ENCODE measurements at regions not wholly inside any gene's neighbourhood (a gene's known extent, or its start where the extent isn't known, plus 50 kb on each side); places are given as distances from the start of the nearest gene placed in this dataset.

GRCh38 chr2:118665784-118666529, 181.5 kb downstream of the EN1 start:
- DNase-seq (ENCODE audit: low spot score) = no peak

GRCh38 chr2:118661179-118661578, 186.3 kb downstream of the EN1 start:
- DNase-seq (ENCODE audit: low spot score) = no peak

DNA sequence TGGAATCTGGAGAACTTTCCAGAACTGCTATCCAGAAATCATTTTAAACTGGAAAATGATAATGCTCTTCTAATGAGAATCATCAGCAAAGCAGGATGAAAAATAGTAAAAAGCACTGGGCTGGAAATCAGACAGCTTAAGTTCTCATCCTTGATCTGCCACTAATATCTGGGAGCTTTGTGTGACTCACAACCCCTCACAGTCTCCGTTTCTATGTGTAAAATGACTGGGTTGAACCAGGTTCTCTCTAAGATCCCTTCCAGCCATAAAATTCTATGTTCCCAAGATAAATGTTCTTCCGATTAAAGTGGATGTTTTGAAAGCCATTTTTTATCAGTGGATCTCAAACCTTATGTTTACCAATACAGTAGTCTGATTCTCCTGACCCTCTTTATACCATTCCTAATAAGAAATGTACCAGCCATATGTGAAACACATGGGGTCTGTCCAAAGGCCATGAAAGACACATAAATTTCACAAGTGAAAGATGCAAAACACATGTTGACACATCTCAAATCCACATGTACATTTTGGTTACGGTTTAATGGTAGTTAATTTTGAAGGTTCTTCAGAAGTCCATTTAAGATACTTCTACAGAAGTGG, 188.8 kb downstream of the EN1 start:
- DNase-seq (ENCODE audit: low spot score) = no peak

DNA sequence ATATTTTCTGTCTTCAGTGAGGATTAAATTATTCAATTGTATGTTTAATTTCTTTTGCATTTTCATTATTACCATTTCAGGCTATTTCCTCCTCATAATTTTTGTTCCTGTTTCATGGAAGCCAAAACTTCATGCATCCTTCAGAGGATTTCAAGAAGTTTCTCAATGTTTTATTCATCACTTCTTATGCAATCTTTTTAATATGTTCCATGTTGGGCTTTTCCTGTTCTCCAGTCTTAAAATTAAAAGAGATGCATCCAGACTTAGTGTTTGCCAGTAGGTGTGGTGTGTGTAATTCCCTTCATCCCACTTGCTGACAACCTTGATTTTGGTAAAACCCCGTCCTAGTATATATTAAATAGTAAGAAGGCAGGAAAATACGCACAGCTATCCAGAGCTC, 190.0 kb downstream of the EN1 start:
- no peak for DNase-seq (ENCODE audit: low spot score)

DNA sequence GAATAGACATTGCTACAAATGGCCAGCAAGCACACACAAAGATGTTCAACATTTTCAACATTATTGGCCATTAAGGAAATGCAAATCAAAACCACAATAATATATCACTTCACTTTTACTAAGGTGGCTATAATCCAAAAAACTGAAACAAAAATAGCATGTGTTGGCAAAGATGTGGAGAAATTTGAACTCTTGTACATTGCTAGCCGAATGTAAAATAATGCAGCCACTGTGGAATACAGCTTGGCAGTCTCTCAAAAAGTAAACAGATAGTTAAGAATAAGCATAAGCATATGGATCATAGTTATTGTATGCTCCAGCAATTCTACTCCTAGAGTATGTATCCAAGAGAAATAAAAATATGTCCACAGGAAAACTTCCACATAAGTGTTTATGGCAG, 192.5 kb downstream of the EN1 start:
- no peak for DNase-seq (ENCODE audit: low spot score)

DNA sequence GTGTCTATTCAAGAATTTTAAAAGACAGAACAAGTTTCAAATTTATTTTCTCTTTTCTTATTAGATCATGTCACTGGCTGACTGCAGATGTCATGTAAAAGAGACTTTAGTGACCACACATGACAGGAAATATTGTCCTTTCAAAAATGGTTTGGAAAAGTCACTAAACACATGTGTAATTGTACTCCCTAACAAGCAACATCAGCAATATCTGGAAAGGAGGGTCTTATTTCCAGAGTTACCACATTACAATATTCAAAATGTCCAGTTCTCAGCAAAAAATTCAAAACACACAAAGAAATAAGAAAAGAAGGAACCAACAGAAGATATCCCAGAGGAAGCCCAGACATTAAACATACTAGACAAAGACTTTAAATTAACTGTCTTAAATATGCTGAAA, 197.1 kb downstream of the EN1 start:
- DNase-seq (ENCODE audit: low spot score) = no peak

- no peak for DNase-seq (ENCODE audit: low spot score)
Measured at GRCh38 chr2:118645876-118646275, 201.6 kb downstream of the EN1 start.

GRCh38 chr2:118644190-118644589, 203.3 kb downstream of the EN1 start:
- no peak for DNase-seq (ENCODE audit: low spot score)

GRCh38 chr2:118643294-118643693, 204.2 kb downstream of the EN1 start:
- DNase-seq (ENCODE audit: low spot score) = no peak

GRCh38 chr2:118642501-118642900, 204.9 kb downstream of the EN1 start:
- no peak for DNase-seq (ENCODE audit: low spot score)

GRCh38 chr2:118641711-118642110, 205.7 kb downstream of the EN1 start:
- no peak for DNase-seq (ENCODE audit: low spot score)

- DNase-seq (ENCODE audit: low spot score) = no peak
Measured at GRCh38 chr2:118639371-118639770, 208.1 kb downstream of the EN1 start.

GRCh38 chr2:118638453-118638852, 209.0 kb downstream of the EN1 start:
- no peak for DNase-seq (ENCODE audit: low spot score)

DNA sequence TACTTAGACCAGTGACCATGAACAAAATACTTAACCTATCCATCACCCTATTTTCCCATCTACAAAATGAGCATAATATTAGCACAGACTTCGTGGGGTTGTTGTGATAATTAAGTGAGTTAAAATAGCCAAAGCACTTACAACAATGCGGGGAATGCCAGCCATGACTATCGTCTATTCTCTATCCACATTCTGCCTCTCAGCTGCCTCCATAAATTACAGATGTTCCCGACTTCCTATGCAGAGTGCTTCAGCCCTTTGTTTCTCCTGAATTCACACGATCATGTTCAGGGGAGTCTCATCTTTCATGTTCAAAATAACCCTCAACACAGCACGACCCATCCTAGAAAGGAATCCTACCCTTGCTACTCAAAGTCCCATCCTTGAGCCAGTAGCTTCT, 211.6 kb downstream of the EN1 start:
- DNase-seq (ENCODE audit: low spot score) = no peak

DNA sequence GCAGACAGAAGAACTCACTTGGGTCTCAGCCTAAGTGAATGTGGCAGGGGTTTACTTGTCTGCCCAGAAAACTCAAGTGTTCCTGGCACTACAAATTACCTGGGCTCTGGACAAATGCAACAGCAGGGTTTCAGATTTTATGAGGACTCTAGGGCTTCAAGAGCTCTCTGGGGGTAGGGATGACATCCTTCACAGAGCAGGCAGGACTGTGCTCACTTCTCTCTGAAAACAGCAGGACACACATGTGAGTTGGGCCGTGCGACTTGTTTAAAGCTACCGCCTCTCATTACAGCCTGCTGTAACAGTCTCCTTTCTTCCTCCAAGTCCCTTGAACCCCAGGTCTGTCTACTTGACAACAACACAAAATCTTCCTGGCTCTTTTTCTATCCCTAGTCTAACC, 212.6 kb downstream of the EN1 start:
- DNase-seq (ENCODE audit: low spot score) = no peak

DNA sequence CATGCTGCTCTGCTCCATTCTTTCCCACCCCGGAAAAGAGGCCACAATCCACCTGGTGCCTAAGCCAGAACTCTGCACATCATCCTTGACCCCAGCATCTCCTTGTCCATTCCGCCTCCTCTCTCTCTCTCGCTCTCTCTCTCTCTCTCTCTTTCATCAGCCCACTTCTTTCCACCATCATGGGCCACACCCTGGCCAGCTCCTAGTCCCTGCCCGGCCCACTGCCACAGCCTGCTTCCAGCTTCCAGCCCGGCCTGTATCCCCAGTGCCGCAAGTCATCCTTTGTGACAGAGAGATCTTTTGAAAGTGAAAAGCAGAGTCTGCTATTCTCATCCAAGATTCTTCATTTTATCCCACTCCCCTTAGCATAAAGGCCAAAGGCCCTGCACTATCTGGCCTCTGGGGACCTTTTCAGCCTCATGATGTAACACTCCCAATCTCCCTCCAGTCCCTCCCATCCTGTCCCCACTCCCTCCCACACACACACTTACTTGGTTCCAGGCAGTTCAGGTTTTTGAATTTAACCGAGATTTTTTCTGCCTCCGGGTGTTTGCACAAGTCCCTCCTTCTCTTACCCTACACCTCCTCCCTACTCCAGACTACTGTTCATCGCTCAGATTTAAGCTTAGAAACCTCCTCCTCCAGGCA, 214.0 kb downstream of the EN1 start:
- DNase-seq (ENCODE audit: low spot score) = no peak

DNA sequence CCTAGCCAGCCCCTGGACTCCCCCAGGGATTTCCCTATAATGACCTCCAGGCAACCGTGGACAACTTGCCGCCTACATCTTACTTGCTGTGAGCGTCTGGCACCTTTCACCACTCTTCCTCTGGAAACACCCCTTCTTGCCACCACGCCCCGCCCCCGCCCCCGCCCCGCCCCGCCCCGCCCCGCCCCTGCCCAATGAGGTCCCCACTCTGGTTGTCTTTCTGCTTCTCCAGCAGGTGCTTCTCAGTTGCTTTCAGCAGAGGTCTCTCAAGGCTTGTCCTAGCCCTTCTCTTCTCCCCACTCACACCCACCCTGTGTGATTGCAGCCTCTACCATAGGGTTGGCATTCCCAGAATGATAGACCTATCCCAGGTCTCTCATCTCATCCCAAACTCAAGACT, 214.5 kb downstream of the EN1 start:
- no peak for DNase-seq (ENCODE audit: low spot score)

- no peak for DNase-seq (ENCODE audit: low spot score)
Measured at GRCh38 chr2:118627156-118627555, 220.3 kb downstream of the EN1 start.

- DNase-seq (ENCODE audit: low spot score) = no peak
Measured at GRCh38 chr2:118622913-118623312, 224.5 kb downstream of the EN1 start.

DNA sequence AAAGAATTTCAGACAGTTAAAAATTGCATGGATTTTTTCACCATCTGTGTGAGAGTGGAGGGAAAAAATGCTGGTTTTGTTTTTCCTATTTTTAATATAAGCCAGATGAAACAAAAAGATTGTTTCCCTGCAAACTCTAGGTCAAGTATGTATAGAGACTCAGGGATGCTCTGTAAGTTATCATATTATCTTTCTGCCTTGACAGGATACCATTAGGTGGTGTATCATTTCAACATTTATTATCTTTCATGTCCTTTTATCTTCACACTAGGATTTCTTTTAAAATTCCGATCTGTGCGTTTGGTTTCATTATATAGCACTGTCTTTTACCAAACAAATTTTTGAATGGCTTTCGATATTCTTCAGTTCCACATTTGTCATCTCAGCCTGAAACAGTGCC, 225.3 kb downstream of the EN1 start:
- DNase-seq (ENCODE audit: low spot score) = no peak

DNA sequence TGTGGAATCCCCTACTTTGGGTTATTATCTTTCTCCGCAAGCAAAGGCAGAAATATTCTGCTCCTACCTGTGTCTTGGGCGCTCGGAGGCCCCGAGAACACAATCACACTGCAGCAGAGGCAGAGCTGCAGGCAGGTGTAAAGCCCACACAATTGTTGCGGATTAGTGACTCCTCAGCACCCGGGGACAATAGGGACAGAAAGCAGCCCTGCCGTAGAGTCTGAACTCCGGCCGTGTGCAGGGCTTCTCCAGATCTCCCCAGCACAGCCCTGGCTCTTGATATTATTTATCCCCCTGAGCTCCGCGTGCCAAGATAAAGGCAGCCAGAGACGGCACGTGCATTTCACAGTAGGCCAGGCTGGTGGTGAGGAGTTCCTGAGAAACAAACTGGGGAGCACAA, 229.2 kb downstream of the EN1 start:
- DNase-seq (ENCODE audit: low spot score) = no peak

DNA sequence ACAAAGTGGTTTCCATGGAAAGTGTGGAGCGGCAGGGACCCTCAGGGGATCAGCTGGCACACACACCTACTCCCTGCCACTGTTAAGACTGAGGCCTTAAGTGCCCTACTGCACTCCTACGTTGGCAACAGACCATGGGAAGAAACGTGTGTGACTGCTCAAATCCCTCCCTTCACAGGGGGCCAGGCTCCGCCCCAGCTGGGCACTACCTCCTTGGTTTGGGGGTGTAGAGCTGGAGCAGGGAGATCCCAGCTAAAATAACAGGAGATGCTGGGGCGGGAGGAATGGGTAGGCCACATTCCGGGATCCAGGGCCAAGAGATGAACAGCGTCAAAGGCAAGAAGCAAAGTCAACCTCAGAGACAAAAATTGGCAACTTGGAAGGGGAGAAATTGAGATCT, 231.0 kb downstream of the EN1 start:
- DNase-seq (ENCODE audit: low spot score) = no peak

DNA sequence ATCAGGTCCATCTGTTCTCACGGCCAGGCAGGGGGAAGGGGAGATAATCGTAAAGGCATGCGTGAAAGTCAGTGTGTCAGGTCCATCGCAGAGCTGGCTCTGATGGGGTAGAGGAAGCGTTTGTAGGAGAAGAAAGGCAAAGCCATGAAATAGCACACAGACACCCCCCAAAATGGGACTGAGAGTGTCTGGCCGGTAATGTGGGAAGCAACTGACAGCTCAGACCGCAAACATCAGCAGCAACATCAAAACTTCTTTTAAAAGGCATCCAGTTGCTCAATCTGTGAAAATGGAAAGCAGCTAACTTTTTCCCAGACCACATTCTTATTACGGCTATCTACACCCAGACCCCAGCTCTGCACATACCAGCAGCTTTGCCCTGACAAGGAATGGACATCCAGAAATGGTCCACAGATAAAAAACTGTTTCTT, 232.6 kb downstream of the EN1 start:
- no peak for DNase-seq (ENCODE audit: low spot score)

- DNase-seq (ENCODE audit: low spot score) = no peak
Measured at GRCh38 chr2:118613737-118614136, 233.7 kb downstream of the EN1 start.

Data from CD4-positive, alpha-beta T cell treated with Interleukin-6 at 100 ng/mL for 8 hours (primary cell).